ENCODE measurements at regions not wholly inside any gene's neighbourhood (a gene's known extent, or its start where the extent isn't known, plus 50 kb on each side); places are given as distances from the start of the nearest gene placed in this dataset.
"Not testable (repeated sequence)": the region's sequence is repeated elsewhere in the genome, so short reads cannot be mapped to it uniquely, and the experiment has no call there.

- Histone ChIP-seq H3K9ac (ENCODE audit: low read depth in 2 of 2, low read length in 2 of 2) (no peak overlapping the region), H3K36me3 (no peaks in the 10 kb centered on the region), H3K27ac (no peak overlapping the region), H3K4me1 (no peaks in the 10 kb centered on the region), H3K27me3 (no peaks in the 10 kb centered on the region), H3K4me3 (no peak overlapping the region), H3K9me3 (no peaks in the 10 kb centered on the region)
- TF ChIP-seq, protein P1, sequence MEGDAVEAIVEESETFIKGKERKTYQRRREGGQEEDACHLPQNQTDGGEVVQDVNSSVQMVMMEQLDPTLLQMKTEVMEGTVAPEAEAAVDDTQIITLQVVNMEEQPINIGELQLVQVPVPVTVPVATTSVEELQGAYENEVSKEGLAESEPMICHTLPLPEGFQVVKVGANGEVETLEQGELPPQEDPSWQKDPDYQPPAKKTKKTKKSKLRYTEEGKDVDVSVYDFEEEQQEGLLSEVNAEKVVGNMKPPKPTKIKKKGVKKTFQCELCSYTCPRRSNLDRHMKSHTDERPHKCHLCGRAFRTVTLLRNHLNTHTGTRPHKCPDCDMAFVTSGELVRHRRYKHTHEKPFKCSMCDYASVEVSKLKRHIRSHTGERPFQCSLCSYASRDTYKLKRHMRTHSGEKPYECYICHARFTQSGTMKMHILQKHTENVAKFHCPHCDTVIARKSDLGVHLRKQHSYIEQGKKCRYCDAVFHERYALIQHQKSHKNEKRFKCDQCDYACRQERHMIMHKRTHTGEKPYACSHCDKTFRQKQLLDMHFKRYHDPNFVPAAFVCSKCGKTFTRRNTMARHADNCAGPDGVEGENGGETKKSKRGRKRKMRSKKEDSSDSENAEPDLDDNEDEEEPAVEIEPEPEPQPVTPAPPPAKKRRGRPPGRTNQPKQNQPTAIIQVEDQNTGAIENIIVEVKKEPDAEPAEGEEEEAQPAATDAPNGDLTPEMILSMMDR (IDR thresholded peaks at IDR 0.05), result no peak
- DNase-seq, result no peak
- intact Hi-C loops (cut with DNase I), result no loop called here
Measured at GRCh38 chr1:60947367-60947766, 135.0 kb upstream of the NFIA start.

DNA sequence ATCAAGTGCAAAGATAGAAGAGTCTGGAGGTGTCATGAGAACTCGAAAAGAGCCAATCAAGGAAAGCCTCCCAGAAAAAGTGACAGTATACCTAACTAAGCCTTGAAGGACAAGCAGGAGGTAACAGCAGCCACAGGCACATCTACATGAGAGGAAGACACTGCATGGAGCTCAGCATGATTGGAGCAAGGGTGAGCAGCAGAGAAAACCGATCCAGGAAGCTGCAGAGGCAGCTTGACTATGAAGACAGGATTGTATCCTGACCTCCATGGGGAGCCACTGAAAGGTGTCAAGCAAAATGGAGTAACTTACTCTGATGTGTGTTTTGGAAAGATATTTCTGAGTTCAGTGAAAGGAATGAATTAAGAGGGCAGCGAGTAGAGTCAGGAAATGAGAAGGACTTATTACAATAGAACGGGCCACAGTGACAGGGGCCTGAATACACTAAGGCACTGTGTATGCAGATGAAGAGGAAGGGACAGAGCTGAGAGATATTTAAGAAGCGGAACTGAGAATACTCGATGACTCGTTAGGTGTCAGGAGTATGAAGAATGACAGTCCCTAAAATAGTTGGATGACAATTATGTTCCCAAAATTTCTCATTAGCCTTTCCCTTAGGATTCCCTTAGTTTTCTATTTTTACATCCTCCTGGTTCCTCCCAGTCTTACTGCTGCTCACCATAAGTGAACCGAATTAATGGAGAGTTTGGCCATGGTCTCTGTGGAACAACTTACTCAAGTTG lies 139.3 kb upstream of the NFIA start:
- Histone ChIP-seq H3K27ac (no peak overlapping the region), H3K4me1 (no peaks in the 10 kb centered on the region), H3K9me3 (no peaks in the 10 kb centered on the region), H3K27me3 (no peaks in the 10 kb centered on the region), H3K4me3 (no peak overlapping the region), H3K36me3 (no peaks in the 10 kb centered on the region), H3K9ac (ENCODE audit: low read depth in 2 of 2, low read length in 2 of 2) (no peak overlapping the region)
- DNase-seq, result no peak
- TF ChIP-seq, protein P1 (IDR thresholded peaks at IDR 0.05), result no peak
- intact Hi-C loops (cut with DNase I), result no loop called here

DNA sequence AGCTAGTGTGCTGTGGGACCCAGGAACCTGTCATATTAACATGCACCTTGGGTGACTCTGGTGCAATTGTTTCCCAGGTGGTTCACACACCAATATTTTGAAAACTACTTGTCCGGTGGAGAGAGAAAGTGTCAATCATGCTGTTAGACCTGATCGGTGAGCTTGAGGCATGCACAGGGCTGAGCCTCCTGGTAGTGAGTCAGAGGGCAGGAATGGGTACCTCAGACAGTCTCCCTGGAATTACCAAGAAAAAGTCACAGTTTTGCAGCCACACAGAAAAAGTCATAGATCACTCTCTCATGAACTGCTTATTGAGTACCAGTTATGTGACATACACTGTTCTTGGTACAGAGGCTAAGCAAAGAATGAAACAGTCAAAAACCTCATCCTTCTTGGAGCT lies 140.1 kb upstream of the NFIA start:
- Histone ChIP-seq H3K9me3 (no peaks in the 10 kb centered on the region), H3K9ac (ENCODE audit: low read depth in 2 of 2, low read length in 2 of 2) (no peak overlapping the region), H3K4me1 (no peaks in the 10 kb centered on the region), H3K27me3 (no peaks in the 10 kb centered on the region), H3K27ac (no peak overlapping the region), H3K36me3 (no peaks in the 10 kb centered on the region), H3K4me3 (no peak overlapping the region)
- TF ChIP-seq, protein P1 (IDR thresholded peaks at IDR 0.05), result no peak
- DNase-seq, result no peak
- intact Hi-C loops (cut with DNase I), result no loop called here

GRCh38 chr1:60940685-60941084 lies 141.7 kb upstream of the NFIA start:
- DNase-seq; H3K4me1 ChIP-seq; H3K27me3 ChIP-seq; H3K27ac ChIP-seq; H3K9me3 ChIP-seq; H3K36me3 ChIP-seq; intact Hi-C loops (cut with DNase I); H3K4me3 ChIP-seq; H3K9ac ChIP-seq (ENCODE audit: low read depth in 2 of 2, low read length in 2 of 2): not testable (repeated sequence)

GRCh38 chr1:60937720-60938119 lies 144.6 kb upstream of the NFIA start:
- DNase-seq, result no peak
- Histone ChIP-seq H3K27me3 (no peaks in the 10 kb centered on the region), H3K4me1 (no peaks in the 10 kb centered on the region), H3K36me3 (no peaks in the 10 kb centered on the region), H3K9me3 (no peaks in the 10 kb centered on the region), H3K4me3 (no peak overlapping the region), H3K9ac (ENCODE audit: low read depth in 2 of 2, low read length in 2 of 2) (no peak overlapping the region), H3K27ac (no peak overlapping the region)
- TF ChIP-seq, protein P1 (IDR thresholded peaks at IDR 0.05), result no peak
- intact Hi-C loops (cut with DNase I), result no loop called here

GRCh38 chr1:60936591-60937342 lies 145.6 kb upstream of the NFIA start:
- Histone ChIP-seq H3K36me3 (no peaks in the 10 kb centered on the region), H3K27ac (no peak overlapping the region), H3K9me3 (no peaks in the 10 kb centered on the region), H3K27me3 (no peaks in the 10 kb centered on the region), H3K9ac (ENCODE audit: low read depth in 2 of 2, low read length in 2 of 2) (no peak overlapping the region), H3K4me3 (no peak overlapping the region), H3K4me1 (no peaks in the 10 kb centered on the region)
- intact Hi-C loops (cut with DNase I), result no loop called here
- no peak for DNase-seq
- TF ChIP-seq, protein P1 (IDR thresholded peaks at IDR 0.05), result no peak
